Tibial nerve (tissue), 4 donors: ENCODE measurements at regions not wholly inside any gene's neighbourhood (a gene's known extent, or its start where the extent isn't known, plus 50 kb on each side); places are given as distances from the start of the nearest gene placed in this dataset.

ENCODE experiments used
- EP300 ChIP-seq, 2 donors: sonication (generic); formaldehyde crosslinking; IDR thresholded peaks; one replicate each; pipeline ENCODE4 v1.6.1; 2017; ENCODE audit warnings: antibody characterized with exemption in 2 of 2, mild to moderate bottlenecking in 1 of 2
- TF ChIP-seq, protein P1 (sequence below), 5 experiments: fragments of 200-600 bp in 3 of 5; fragments of 450-650 bp in 2 of 5; sonication (generic) in 3 of 5; IDR thresholded peaks; one replicate each; pipeline ENCODE4 v1.5.1; 2016 to 2019; ENCODE audit warnings: antibody characterized with exemption in 5 of 5, mild to moderate bottlenecking in 3 of 5, moderate library complexity in 2 of 5

DNA sequence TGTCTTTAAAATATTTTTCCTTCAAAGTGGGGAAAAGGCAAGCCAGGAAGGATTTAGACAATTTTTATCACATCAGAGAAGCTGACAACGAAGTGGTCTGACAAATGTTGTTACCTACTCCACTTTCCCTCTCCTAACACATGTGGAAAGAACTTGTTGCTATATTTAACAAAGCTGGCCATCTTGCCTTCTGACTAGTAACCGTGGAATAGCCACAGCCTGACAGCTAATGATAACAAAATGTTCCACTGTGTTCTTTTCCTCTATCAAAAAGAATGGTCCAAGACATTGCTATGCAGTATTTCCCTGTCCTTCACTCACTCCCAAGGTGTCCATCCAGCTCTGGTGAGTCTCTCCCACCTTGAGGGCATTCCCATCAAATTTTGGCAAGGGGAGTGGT lies 481.4 kb upstream of the THBS1 start:
- TF ChIP-seq, protein P1, sequence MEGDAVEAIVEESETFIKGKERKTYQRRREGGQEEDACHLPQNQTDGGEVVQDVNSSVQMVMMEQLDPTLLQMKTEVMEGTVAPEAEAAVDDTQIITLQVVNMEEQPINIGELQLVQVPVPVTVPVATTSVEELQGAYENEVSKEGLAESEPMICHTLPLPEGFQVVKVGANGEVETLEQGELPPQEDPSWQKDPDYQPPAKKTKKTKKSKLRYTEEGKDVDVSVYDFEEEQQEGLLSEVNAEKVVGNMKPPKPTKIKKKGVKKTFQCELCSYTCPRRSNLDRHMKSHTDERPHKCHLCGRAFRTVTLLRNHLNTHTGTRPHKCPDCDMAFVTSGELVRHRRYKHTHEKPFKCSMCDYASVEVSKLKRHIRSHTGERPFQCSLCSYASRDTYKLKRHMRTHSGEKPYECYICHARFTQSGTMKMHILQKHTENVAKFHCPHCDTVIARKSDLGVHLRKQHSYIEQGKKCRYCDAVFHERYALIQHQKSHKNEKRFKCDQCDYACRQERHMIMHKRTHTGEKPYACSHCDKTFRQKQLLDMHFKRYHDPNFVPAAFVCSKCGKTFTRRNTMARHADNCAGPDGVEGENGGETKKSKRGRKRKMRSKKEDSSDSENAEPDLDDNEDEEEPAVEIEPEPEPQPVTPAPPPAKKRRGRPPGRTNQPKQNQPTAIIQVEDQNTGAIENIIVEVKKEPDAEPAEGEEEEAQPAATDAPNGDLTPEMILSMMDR (IDR thresholded peaks at IDR 0.05): no peak
- no peak for TF ChIP-seq EP300 (IDR thresholded peaks at IDR 0.05)
